CD14-positive monocyte (primary cell): ENCODE measurements at regions not wholly inside any gene's neighbourhood (a gene's known extent, or its start where the extent isn't known, plus 50 kb on each side); places are given as distances from the start of the nearest gene placed in this dataset.

Experiments used
- DNase-seq, 3 donors: peaks; one replicate each; pipeline ENCODE4 v3.0.0-alpha.2; 2011 to 2022
- H2AFZ ChIP-seq: 2 replicates; pipeline ENCODE4 v1.6.0; 2012; ENCODE audit warnings: mild to moderate bottlenecking, low read depth, low read length, inconsistent platforms; ENCODE audit not compliant: insufficient read depth, poor library complexity, severe bottlenecking
- H3K27ac ChIP-seq, 2 donors: 1 replicate in 1 of 2; 2 replicates in 1 of 2; pipeline ENCODE4 v1.5.1; 2012 to 2013; ENCODE audit warnings: low read length in 2 of 2, control low read depth in 1 of 2, inconsistent platforms in 1 of 2, low read depth in 1 of 2, mild to moderate bottlenecking in 1 of 2
- H3K27me3 ChIP-seq, 2 donors: one replicate each; pipeline versions ENCODE4 v1.6.0 to v1.6.1; 2011 to 2013; ENCODE audit warnings: low read length in 2 of 2; ENCODE audit not compliant: control insufficient read depth in 2 of 2, insufficient read depth in 2 of 2
- H3K36me3 ChIP-seq, 2 donors: replicated peaks in 1 of 2; 1 replicate in 1 of 2; 2 replicates in 1 of 2; pipeline versions ENCODE4 v1.5.1 to v1.6.1; 2012 to 2013; ENCODE audit warnings: low read length in 2 of 2, control low read depth in 1 of 2, inconsistent platforms in 1 of 2, mild to moderate bottlenecking in 1 of 2; ENCODE audit not compliant: insufficient read depth in 2 of 2, control insufficient read depth in 1 of 2
- H3K4me1 ChIP-seq, 2 donors: 1 replicate in 1 of 2; 2 replicates in 1 of 2; pipeline versions ENCODE4 v1.5.1 to v1.6.1; 2012 to 2013; ENCODE audit warnings: low read length in 2 of 2, control low read depth in 1 of 2, inconsistent platforms in 1 of 2, mild to moderate bottlenecking in 1 of 2, moderate library complexity in 1 of 2; ENCODE audit not compliant: insufficient read depth in 2 of 2, control insufficient read depth in 1 of 2
- H3K4me2 ChIP-seq: replicated peaks from 2 replicates; pipeline ENCODE3; 2012; ENCODE audit warnings: low read length, moderate library complexity, mild to moderate bottlenecking; ENCODE audit not compliant: poor library complexity, severe bottlenecking; ENCODE audit errors: extremely low read depth
- H3K4me3 ChIP-seq, 3 experiments: fragments of 200-600 bp in 1 of 3; sonication (generic) in 1 of 3; replicated peaks in 1 of 3; 1 replicate in 2 of 3; 2 replicates in 1 of 3; pipeline ENCODE4 v1.5.1; 2011 to 2013; ENCODE audit warnings: low read length in 3 of 3, mild to moderate bottlenecking in 3 of 3, control low read depth in 2 of 3, low read depth in 2 of 3, inconsistent platforms in 1 of 3, moderate library complexity in 1 of 3
- H3K79me2 ChIP-seq: 2 replicates; pipeline ENCODE4 v1.6.0; 2012; ENCODE audit warnings: mild to moderate bottlenecking, control low read depth, inconsistent platforms, low read length, moderate library complexity; ENCODE audit not compliant: insufficient read depth
- H3K9ac ChIP-seq: 2 replicates; pipeline ENCODE4 v1.6.0; 2017; ENCODE audit warnings: low read length, mild to moderate bottlenecking; ENCODE audit not compliant: insufficient read depth, poor library complexity, severe bottlenecking
- H3K9me3 ChIP-seq, 2 donors: replicated peaks in 1 of 2; 1 replicate in 1 of 2; 2 replicates in 1 of 2; pipeline versions ENCODE4 v1.5.1 to v1.6.1; 2012 to 2013; ENCODE audit warnings: low read length in 2 of 2, control low read depth in 1 of 2; ENCODE audit not compliant: control insufficient read depth in 1 of 2, insufficient read depth in 1 of 2
- H4K20me1 ChIP-seq: 2 replicates; pipeline ENCODE4 v1.6.0; 2012; ENCODE audit warnings: mild to moderate bottlenecking, low read length, control low read depth, moderate library complexity; ENCODE audit not compliant: insufficient read depth
- H3K27ac Mint-ChIP-seq, 7 donors: one replicate each; pipeline ENCODE4 v1.8.0; 2020; ENCODE audit warnings: mild to moderate bottlenecking in 7 of 7, mixed read lengths in 7 of 7, moderate library complexity in 6 of 7, inconsistent platforms in 2 of 7
- H3K27me3 Mint-ChIP-seq, 3 donors: one replicate each; pipeline ENCODE4 v1.8.0; 2021 to 2022; ENCODE audit warnings: low read depth in 3 of 3, mild to moderate bottlenecking in 3 of 3, mixed read lengths in 3 of 3, moderate library complexity in 3 of 3, inconsistent platforms in 1 of 3
- H3K36me3 Mint-ChIP-seq, 2 donors: one replicate each; pipeline ENCODE4 v1.8.0; 2020; ENCODE audit warnings: mixed read lengths in 2 of 2, inconsistent platforms in 1 of 2, mild to moderate bottlenecking in 1 of 2
- H3K4me1 Mint-ChIP-seq: one replicate; pipeline ENCODE4 v1.8.0; 2020; ENCODE audit warnings: mild to moderate bottlenecking, mixed read lengths
- H3K4me3 Mint-ChIP-seq, 2 donors: one replicate each; pipeline ENCODE4 v1.8.0; 2020; ENCODE audit warnings: mild to moderate bottlenecking in 2 of 2, mixed read lengths in 2 of 2, moderate library complexity in 1 of 2
- H3K9me3 Mint-ChIP-seq, 7 donors: one replicate each; pipeline ENCODE4 v1.8.0; 2020 to 2022; ENCODE audit warnings: mixed read lengths in 7 of 7, mild to moderate bottlenecking in 6 of 7, moderate library complexity in 6 of 7, inconsistent platforms in 2 of 7
- WGBS: methylation state at CpG from one replicate; pipeline ENCODE4 v1.1.5; 2013; ENCODE audit warnings: missing lambda C conversion rate; ENCODE audit not compliant: insufficient coverage; 5-methylcytosine and 5-hydroxymethylcytosine counted together
- intact Hi-C, 2 donors: fragments of 100-400 bp; cut with micrococcal nuclease; formaldehyde crosslinking; loops; one replicate each; pipeline versions ENCODE4 v1.15.0 to v1.15.1; 2023
- TF ChIP-seq, protein P1 (sequence below): fragments of 200-600 bp; IDR thresholded peaks from one replicate; pipeline ENCODE4 v1.8.0; 2022; ENCODE audit warnings: antibody characterized with exemption, mild to moderate bottlenecking

DNA sequence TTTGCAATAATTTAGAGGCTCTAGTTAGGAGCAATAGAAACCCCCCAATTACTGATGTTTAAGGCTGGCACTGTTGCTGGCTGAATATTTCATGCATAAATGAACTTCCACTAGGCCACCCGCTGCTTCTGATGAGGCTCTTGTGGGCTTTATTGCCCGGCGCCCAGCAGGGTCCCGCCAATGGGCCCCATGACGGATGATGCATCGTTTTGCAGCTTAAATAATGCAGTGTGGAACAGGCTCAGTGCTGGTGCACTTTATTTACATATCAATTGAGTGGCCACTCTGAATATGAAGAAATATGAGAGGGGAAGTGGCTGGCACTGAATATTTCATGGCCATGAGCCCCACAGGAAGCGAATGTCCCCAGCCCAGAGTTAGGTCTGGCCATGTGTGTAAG, 155.3 kb upstream of the MAFB start:
- Histone ChIP-seq H2AFZ (peak overlapping the region; percentile 54), H3K4me1 (peaks cover 12 to 15% of the 10 kb centered on the region in 2 donors), H3K9me3 (peaks cover 0 to 4% of the 10 kb centered on the region in 2 donors), H3K27ac (no peak overlapping the region), H3K4me3 (no peak overlapping the region), H3K4me2 (no peak overlapping the region), H3K36me3 (no peaks in the 10 kb centered on the region), H3K9ac (no peak overlapping the region), H4K20me1 (no peaks in the 10 kb centered on the region), H3K27me3 (no peaks in the 10 kb centered on the region), H3K79me2 (no peaks in the 10 kb centered on the region)
- intact Hi-C loops, result no loop called here
- peak in 2 of 3 donors; percentile 4 to 5 for DNase-seq
- no peak overlapping the region for H3K27ac Mint-ChIP-seq
- peaks cover 0 to 13% (median 5%) of the 10 kb centered on the region in 7 donors for H3K9me3 Mint-ChIP-seq
- H3K4me1 Mint-ChIP-seq, result peaks cover 18% of the 10 kb centered on the region
- no CpG with 5 or more reads among the region's 7 CpGs for WGBS
- no peak overlapping the region for H3K4me3 Mint-ChIP-seq
- H3K36me3 Mint-ChIP-seq, result peaks cover 0 to 4% of the 10 kb centered on the region in 2 donors
- TF ChIP-seq, protein P1, sequence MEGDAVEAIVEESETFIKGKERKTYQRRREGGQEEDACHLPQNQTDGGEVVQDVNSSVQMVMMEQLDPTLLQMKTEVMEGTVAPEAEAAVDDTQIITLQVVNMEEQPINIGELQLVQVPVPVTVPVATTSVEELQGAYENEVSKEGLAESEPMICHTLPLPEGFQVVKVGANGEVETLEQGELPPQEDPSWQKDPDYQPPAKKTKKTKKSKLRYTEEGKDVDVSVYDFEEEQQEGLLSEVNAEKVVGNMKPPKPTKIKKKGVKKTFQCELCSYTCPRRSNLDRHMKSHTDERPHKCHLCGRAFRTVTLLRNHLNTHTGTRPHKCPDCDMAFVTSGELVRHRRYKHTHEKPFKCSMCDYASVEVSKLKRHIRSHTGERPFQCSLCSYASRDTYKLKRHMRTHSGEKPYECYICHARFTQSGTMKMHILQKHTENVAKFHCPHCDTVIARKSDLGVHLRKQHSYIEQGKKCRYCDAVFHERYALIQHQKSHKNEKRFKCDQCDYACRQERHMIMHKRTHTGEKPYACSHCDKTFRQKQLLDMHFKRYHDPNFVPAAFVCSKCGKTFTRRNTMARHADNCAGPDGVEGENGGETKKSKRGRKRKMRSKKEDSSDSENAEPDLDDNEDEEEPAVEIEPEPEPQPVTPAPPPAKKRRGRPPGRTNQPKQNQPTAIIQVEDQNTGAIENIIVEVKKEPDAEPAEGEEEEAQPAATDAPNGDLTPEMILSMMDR, result no peak
- peaks cover 0 to 8% (median 0%) of the 10 kb centered on the region in 3 donors for H3K27me3 Mint-ChIP-seq

DNA sequence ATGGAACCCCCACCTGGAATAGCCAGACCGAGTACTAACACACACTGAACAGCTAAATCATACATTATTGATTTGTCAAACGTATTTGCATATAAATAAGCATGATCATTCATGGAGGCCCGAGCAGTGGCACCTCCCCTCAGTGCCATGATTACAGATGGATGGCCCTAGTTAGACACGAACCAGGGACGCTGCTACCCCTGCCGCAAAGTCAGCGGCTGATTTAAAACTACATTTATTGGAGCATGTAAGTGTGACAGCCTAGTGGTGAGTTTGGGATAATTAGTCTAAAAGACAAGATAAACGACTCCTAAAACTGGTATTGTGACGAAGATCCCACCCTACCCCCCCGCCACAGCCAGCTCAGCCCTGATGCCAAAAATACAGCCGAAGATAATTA, 159.1 kb upstream of the MAFB start:
- H3K9me3 ChIP-seq, result peaks cover 0 to 4% of the 10 kb centered on the region in 2 donors
- Mint-ChIP-seq H3K9me3 (peaks cover 0 to 9% (median 5%) of the 10 kb centered on the region in 7 donors), H3K36me3 (peaks cover 0 to 4% of the 10 kb centered on the region in 2 donors), H3K27ac (no peak overlapping the region), H3K4me3 (no peak overlapping the region), H3K4me1 (peaks cover 27% of the 10 kb centered on the region), H3K27me3 (peaks cover 0 to 3% (median 0%) of the 10 kb centered on the region in 3 donors)
- peaks cover 12 to 15% of the 10 kb centered on the region in 2 donors for H3K4me1 ChIP-seq
- no peak overlapping the region for H3K9ac ChIP-seq
- H3K36me3 ChIP-seq, result no peaks in the 10 kb centered on the region
- H3K27ac ChIP-seq, result no peak overlapping the region
- H3K27me3 ChIP-seq, result no peaks in the 10 kb centered on the region
- no peak overlapping the region for H3K4me3 ChIP-seq
- H3K4me2 ChIP-seq, result no peak overlapping the region
- no peak for DNase-seq
- 100% methylated on average over 2 of the region's 11 CpGs for WGBS
- TF ChIP-seq, protein P1, result no peak
- H3K79me2 ChIP-seq, result no peaks in the 10 kb centered on the region
- intact Hi-C loops, result no loop called here
- no peaks in the 10 kb centered on the region for H4K20me1 ChIP-seq
- H2AFZ ChIP-seq, result no peak overlapping the region
